ENCODE measurements at regions not wholly inside any gene's neighbourhood (a gene's known extent, or its start where the extent isn't known, plus 50 kb on each side); places are given as distances from the start of the nearest gene placed in this dataset.

GRCh38 chr2:83859553-83859952 is 599.5 kb downstream of the SUCLG1 start:
- TF ChIP-seq, protein P1, sequence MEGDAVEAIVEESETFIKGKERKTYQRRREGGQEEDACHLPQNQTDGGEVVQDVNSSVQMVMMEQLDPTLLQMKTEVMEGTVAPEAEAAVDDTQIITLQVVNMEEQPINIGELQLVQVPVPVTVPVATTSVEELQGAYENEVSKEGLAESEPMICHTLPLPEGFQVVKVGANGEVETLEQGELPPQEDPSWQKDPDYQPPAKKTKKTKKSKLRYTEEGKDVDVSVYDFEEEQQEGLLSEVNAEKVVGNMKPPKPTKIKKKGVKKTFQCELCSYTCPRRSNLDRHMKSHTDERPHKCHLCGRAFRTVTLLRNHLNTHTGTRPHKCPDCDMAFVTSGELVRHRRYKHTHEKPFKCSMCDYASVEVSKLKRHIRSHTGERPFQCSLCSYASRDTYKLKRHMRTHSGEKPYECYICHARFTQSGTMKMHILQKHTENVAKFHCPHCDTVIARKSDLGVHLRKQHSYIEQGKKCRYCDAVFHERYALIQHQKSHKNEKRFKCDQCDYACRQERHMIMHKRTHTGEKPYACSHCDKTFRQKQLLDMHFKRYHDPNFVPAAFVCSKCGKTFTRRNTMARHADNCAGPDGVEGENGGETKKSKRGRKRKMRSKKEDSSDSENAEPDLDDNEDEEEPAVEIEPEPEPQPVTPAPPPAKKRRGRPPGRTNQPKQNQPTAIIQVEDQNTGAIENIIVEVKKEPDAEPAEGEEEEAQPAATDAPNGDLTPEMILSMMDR (conservative IDR thresholded peaks at IDR 0.05; ENCODE audit: low read depth, low read length): no peak
- TF ChIP-seq EZH2 (IDR thresholded peaks at IDR 0.05; ENCODE audit: low read length, unreplicated experiment): no peak
